Ascending aorta (tissue), 2 donors: ENCODE measurements at regions not wholly inside any gene's neighbourhood (a gene's known extent, or its start where the extent isn't known, plus 50 kb on each side); places are given as distances from the start of the nearest gene placed in this dataset.

Experiments
- DNase-seq, 2 donors: peaks; one replicate each; pipeline ENCODE4 v3.0.0-alpha.2; 2019; ENCODE audit warnings: low spot score in 2 of 2
- H3K27ac ChIP-seq, 2 donors: fragments of 200-600 bp; sonication (generic); one replicate each; pipeline ENCODE4 v1.5.1; 2016 to 2017; ENCODE audit warnings: mild to moderate bottlenecking in 1 of 2
- H3K27me3 ChIP-seq: fragments of 200-600 bp; sonication (generic); one replicate; pipeline ENCODE4 v1.5.1; 2017
- H3K36me3 ChIP-seq, 2 donors: fragments of 200-600 bp; sonication (generic); one replicate each; pipeline ENCODE4 v1.5.1; 2016
- H3K4me1 ChIP-seq, 2 donors: fragments of 200-600 bp; sonication (generic); one replicate each; pipeline ENCODE4 v1.5.1; 2016 to 2017; ENCODE audit warnings: mild to moderate bottlenecking in 1 of 2
- H3K4me3 ChIP-seq, 2 donors: fragments of 200-600 bp; sonication (generic); one replicate each; pipeline ENCODE4 v1.5.1; 2016 to 2017; ENCODE audit warnings: mild to moderate bottlenecking in 1 of 2
- H3K9me3 ChIP-seq, 2 donors: fragments of 200-600 bp; sonication (generic); one replicate each; pipeline ENCODE4 v1.5.1; 2016
- CTCF ChIP-seq, 3 experiments: fragments of 200-600 bp in 2 of 3; fragments of 450-650 bp in 1 of 3; sonication (generic) in 2 of 3; IDR thresholded peaks; one replicate each; pipeline ENCODE4 v1.5.1; 2016 to 2019; ENCODE audit warnings: antibody characterized with exemption in 3 of 3, mild to moderate bottlenecking in 1 of 3, moderate library complexity in 1 of 3
- intact Hi-C: fragments of 100-400 bp; cut with DNase I; formaldehyde crosslinking; loops from one replicate; pipeline ENCODE4 v1.15.1; 2023

DNA sequence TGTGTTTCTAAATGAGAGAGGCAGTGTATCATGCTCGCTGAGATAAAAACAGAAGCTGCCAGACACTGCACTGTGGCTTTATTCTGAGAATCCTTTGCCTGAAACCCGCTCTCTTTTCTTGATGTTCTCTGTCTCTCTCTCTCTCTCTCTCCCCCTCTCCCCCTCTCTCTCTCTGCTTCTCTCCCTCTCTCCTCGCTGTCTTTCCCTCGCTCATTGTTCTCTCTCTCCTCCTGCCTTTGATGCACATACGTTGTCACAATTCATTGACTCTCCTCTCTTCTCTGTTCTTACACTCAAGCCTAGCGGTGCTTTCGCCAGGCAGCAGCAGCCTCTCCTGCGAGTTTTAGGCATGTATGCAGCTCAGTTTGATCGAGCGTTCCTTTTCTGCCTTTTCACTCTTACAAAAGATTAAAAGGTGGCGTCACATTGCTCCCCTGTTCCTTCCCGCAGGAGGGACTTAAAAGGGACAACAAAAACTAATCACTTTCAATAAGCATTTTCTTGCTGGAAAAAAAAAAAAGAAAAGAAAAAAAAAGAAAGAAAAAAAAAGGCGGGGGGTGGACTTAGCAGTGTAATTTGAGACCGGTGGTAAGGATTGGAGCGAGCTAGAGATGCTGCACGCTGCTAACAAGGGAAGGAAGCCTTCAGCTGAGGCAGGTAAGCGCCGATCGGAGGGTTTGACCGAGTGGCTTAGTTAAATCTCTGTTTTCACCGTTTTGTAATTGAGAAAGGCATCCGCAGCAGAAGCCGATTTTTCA lies 717.9 kb upstream of the WWC1 start:
- Histone ChIP-seq H3K4me1 (no peaks in the 10 kb centered on the region), H3K4me3 (peak overlapping the region; percentile 12 to 32), H3K9me3 (no peaks in the 10 kb centered on the region), H3K27me3 (no peaks in the 10 kb centered on the region), H3K27ac (no peak overlapping the region), H3K36me3 (no peaks in the 10 kb centered on the region)
- intact Hi-C loops: no loop called here
- no peak for TF ChIP-seq CTCF (IDR thresholded peaks at IDR 0.05)
- DNase-seq: no peak

DNA sequence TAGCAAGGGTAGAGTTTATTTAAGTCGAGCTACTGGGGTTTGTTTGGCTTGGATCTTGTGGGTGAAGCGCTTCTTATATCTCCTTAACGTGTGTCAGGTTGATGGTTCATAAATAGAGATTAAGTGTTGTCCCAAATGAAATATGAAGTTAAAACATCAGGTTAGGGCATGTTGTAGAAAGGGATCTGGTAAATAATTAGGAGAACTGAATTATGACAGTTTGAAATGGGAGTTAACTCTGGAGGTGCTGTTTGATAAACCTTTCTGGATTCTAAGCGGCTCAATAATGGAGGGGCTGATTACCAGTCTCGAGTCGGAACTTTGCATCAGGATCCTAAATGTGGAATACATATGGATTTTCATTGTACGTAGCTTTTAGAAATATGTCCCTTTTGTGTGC lies 717.0 kb upstream of the WWC1 start:
- Histone ChIP-seq H3K36me3 (no peaks in the 10 kb centered on the region), H3K4me3 (no peak overlapping the region), H3K4me1 (no peaks in the 10 kb centered on the region), H3K27me3 (no peaks in the 10 kb centered on the region), H3K27ac (no peak overlapping the region), H3K9me3 (no peaks in the 10 kb centered on the region)
- no peak for TF ChIP-seq CTCF (IDR thresholded peaks at IDR 0.05)
- intact Hi-C loops: no loop called here
- no peak for DNase-seq

- Histone ChIP-seq H3K36me3 (no peaks in the 10 kb centered on the region), H3K27ac (no peak overlapping the region), H3K27me3 (no peaks in the 10 kb centered on the region), H3K4me3 (no peak overlapping the region), H3K4me1 (no peaks in the 10 kb centered on the region), H3K9me3 (no peaks in the 10 kb centered on the region)
- intact Hi-C loops: no loop called here
- TF ChIP-seq CTCF (IDR thresholded peaks at IDR 0.05): no peak
- DNase-seq: no peak
Measured at GRCh38 chr5:167575330-167575729, 716.1 kb upstream of the WWC1 start.

DNA sequence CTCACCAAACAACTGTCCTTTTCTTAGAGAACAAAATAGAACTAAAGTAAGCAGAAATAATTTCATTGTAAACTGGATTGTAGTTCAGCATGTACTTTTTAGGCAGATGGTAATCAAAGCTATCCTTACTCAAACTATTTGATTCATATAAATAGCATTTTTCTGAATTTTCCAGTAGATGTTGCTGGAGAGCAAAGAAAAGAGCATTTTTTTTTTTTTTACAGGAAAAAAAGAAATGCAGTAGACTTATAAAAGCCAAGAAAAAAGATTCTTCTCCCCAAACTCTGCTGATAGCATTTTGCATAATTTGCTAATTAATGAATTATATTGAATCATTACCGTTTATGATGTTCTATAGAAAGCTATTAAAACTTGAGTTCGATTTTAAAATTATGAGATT lies 715.3 kb upstream of the WWC1 start:
- intact Hi-C loops: no loop called here
- no peak overlapping the region for H3K27ac ChIP-seq
- TF ChIP-seq CTCF (IDR thresholded peaks at IDR 0.05): no peak
- H3K9me3 ChIP-seq: no peaks in the 10 kb centered on the region
- H3K36me3 ChIP-seq: no peaks in the 10 kb centered on the region
- H3K4me1 ChIP-seq: no peaks in the 10 kb centered on the region
- no peak for DNase-seq
- H3K4me3 ChIP-seq: no peak overlapping the region
- H3K27me3 ChIP-seq: no peaks in the 10 kb centered on the region

GRCh38 chr5:167576897-167577296 lies 714.5 kb upstream of the WWC1 start:
- intact Hi-C loops: no loop called here
- no peak for TF ChIP-seq CTCF (IDR thresholded peaks at IDR 0.05)
- H3K4me3 ChIP-seq: no peak overlapping the region
- H3K27ac ChIP-seq: no peak overlapping the region
- no peaks in the 10 kb centered on the region for H3K4me1 ChIP-seq
- no peaks in the 10 kb centered on the region for H3K27me3 ChIP-seq
- no peaks in the 10 kb centered on the region for H3K36me3 ChIP-seq
- H3K9me3 ChIP-seq: no peaks in the 10 kb centered on the region
- no peak for DNase-seq

DNA sequence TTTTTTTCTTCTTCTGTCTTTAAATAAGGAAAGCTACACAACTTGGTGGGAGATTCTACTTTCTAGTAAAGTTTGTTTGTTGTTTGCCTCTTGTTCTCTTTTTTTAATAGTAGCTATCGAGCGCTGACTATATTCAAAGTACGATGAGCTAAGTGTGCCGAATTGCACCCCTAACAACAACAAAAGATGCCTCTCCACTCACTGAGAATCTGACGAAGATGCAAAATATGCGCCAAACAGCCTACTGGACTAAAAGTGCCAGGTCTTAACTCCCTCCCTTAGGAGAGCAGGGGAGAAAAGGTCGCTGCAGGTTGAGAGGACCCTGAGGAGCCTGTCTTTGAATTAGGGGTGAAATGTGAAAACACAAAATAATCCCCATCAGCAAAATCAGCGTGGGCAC lies 713.8 kb upstream of the WWC1 start:
- no peak for DNase-seq
- no peaks in the 10 kb centered on the region for H3K4me1 ChIP-seq
- H3K27me3 ChIP-seq: no peaks in the 10 kb centered on the region
- TF ChIP-seq CTCF (IDR thresholded peaks at IDR 0.05): no peak
- no peaks in the 10 kb centered on the region for H3K9me3 ChIP-seq
- no peaks in the 10 kb centered on the region for H3K36me3 ChIP-seq
- H3K4me3 ChIP-seq: no peak overlapping the region
- no peak overlapping the region for H3K27ac ChIP-seq
- intact Hi-C loops: no loop called here
